ENCODE measurements at regions not wholly inside any gene's neighbourhood (a gene's known extent, or its start where the extent isn't known, plus 50 kb on each side); places are given as distances from the start of the nearest gene placed in this dataset.

DNA sequence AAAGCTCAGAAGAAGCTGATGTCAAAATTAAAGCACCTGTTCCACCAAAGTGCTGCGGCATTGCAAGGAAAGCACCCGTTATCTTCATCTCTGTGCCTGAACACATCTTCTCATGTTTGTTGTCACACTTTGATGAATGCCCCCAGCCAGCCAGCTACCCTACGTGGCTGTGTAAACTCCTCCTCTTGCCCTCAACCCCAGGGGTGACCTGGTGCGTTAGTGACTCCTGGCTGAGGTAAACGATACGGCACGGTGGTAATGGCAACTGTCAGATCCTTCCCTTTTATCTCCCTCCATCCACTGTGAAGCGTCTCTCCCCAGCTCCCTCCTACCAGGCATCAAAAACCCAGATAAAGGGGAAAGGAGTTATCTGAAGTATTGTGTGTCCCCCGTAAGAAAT, 90.6 kb upstream of the WWC2 start:
- peak; percentile 91 for ATAC-seq
- Histone ChIP-seq H3K4me3 (no peak overlapping the region), H3K27ac (ENCODE audit: extremely low read depth, low read depth, low read length) (no peak overlapping the region), H3K4me2 (ENCODE audit: insufficient read depth, low read length) (peak overlapping the region; percentile 68), H4K20me1 (replicated peaks; ENCODE audit: control insufficient read depth, insufficient read depth, low read length) (no peaks in the 10 kb centered on the region), H3K4me1 (replicated peaks in 1 of 2; ENCODE audit: control insufficient read depth in 2 of 2, insufficient read depth in 2 of 2, low read length in 2 of 2) (peaks cover 0 to 27% of the 10 kb centered on the region in 2 experiments; a peak in 4 of 5 replicates), H3K36me3 (ENCODE audit: control insufficient read depth, insufficient read depth, low read length) (no peaks in the 10 kb centered on the region), H3K27me3 (ENCODE audit: control insufficient read depth in 2 of 2, insufficient read depth in 2 of 2, low read length in 2 of 2) (peaks cover 0 to 4% of the 10 kb centered on the region in 2 experiments; a peak in 1 of 5 replicates), H3K9me3 (replicated peaks; ENCODE audit: control insufficient read depth, insufficient read depth, low read depth, low read length) (no peaks in the 10 kb centered on the region), H3K9me1 (ENCODE audit: control insufficient read depth, insufficient read depth, low read length) (no peaks in the 10 kb centered on the region), H2AFZ (ENCODE audit: low read depth, low read length) (peak overlapping the region; percentile 7), H3K79me2 (ENCODE audit: control insufficient read depth, insufficient read depth, low read length) (no peaks in the 10 kb centered on the region), H3K9ac (ENCODE audit: insufficient read depth in 1 of 2, low read depth in 2 of 2, low read length in 2 of 2) (no peak overlapping the region)
- DNase-seq (ENCODE audit: extremely low read depth in 1 of 4, low spot score in 3 of 4): peak in 2 of 4 experiments; percentile 41 to 68
- intact Hi-C loops (cut with micrococcal nuclease): loop anchor here (5.0 kb wide), 1 partner anchor 64 kb away; no protein-coding TSS in a partner anchor
- in situ Hi-C loops (cut with MboI): no loop called here
- FAIRE-seq: peak; percentile 44
- CTCF ChIA-PET (ENCODE audit: low intra/inter-chr PET ratio): no interaction called here
- POLR2A ChIA-PET: interaction anchor here (1.2 kb wide), 1 partner anchor 17 kb away, joined by 3 read pairs; no protein-coding TSS in a partner anchor
- no TSS peak for BruUV-seq (replicated peaks)
- 0% methylated on average over 9 of the region's 9 CpGs for WGBS (ENCODE audit: insufficient coverage, low coverage, missing lambda C conversion rate)
- TF ChIP-seq ZBTB17 (CRISPR knock-in tag; IDR thresholded peaks at IDR 0.05) (no peak), CTBP1 (IDR thresholded peaks at IDR 0.05; ENCODE audit: borderline replicate concordance) (peak; percentile 50; the same call in 1 of the 2 replicates), FOXJ2 (tag; IDR thresholded peaks at IDR 0.05) (no peak), ZNF766 (CRISPR knock-in tag; conservative IDR thresholded peaks at IDR 0.05) (no peak), ESRRB (CRISPR knock-in tag; IDR thresholded peaks at IDR 0.05; ENCODE audit: borderline replicate concordance) (no peak), ZBTB5 (IDR thresholded peaks at IDR 0.05) (no peak), LEF1 (IDR thresholded peaks at IDR 0.05) (no peak), RBBP5 (IDR thresholded peaks at IDR 0.05; ENCODE audit: borderline replicate concordance, insufficient read depth, low read length, poor library complexity, severe bottlenecking) (no peak), CBFA2T3 (IDR thresholded peaks at IDR 0.05) (peak; percentile 33), BCL6 (CRISPR knock-in tag; IDR thresholded peaks at IDR 0.05) (no peak), CTCFL (IDR thresholded peaks at IDR 0.05; ENCODE audit: borderline replicate concordance, insufficient read depth, low read depth, low read length, poor library complexity, severe bottlenecking) (no peak), ZNF699 (CRISPR knock-in tag; IDR thresholded peaks at IDR 0.05; ENCODE audit: insufficient replicate concordance) (no peak), FOSL1 (tag; conservative IDR thresholded peaks at IDR 0.05) (no peak), ARID1B (IDR thresholded peaks at IDR 0.05) (0 out of 2 replicates have a peak, but pooled peaks have one; percentile 12)
- TF ChIP-seq, protein P1, sequence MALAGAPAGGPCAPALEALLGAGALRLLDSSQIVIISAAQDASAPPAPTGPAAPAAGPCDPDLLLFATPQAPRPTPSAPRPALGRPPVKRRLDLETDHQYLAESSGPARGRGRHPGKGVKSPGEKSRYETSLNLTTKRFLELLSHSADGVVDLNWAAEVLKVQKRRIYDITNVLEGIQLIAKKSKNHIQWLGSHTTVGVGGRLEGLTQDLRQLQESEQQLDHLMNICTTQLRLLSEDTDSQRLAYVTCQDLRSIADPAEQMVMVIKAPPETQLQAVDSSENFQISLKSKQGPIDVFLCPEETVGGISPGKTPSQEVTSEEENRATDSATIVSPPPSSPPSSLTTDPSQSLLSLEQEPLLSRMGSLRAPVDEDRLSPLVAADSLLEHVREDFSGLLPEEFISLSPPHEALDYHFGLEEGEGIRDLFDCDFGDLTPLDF (CRISPR knock-in tag; IDR thresholded peaks at IDR 0.05): no peak
- TF ChIP-seq, protein P2, sequence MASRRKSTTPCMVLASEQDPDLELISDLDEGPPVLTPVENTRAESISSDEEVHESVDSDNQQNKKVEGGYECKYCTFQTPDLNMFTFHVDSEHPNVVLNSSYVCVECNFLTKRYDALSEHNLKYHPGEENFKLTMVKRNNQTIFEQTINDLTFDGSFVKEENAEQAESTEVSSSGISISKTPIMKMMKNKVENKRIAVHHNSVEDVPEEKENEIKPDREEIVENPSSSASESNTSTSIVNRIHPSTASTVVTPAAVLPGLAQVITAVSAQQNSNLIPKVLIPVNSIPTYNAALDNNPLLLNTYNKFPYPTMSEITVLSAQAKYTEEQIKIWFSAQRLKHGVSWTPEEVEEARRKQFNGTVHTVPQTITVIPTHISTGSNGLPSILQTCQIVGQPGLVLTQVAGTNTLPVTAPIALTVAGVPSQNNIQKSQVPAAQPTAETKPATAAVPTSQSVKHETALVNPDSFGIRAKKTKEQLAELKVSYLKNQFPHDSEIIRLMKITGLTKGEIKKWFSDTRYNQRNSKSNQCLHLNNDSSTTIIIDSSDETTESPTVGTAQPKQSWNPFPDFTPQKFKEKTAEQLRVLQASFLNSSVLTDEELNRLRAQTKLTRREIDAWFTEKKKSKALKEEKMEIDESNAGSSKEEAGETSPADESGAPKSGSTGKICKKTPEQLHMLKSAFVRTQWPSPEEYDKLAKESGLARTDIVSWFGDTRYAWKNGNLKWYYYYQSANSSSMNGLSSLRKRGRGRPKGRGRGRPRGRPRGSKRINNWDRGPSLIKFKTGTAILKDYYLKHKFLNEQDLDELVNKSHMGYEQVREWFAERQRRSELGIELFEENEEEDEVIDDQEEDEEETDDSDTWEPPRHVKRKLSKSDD (conservative IDR thresholded peaks at IDR 0.05; ENCODE audit: low read length): no peak

Measured in K562 (cell line).